GM12864 (cell line): ENCODE measurements at regions not wholly inside any gene's neighbourhood (a gene's known extent, or its start where the extent isn't known, plus 50 kb on each side); places are given as distances from the start of the nearest gene placed in this dataset.

Experiments used
- DNase-seq: peaks from one replicate; pipeline ENCODE4 v3.0.0-alpha.2; 2011; ENCODE audit warnings: low read depth
- H3K4me3 ChIP-seq: 2 replicates; pipeline ENCODE4 v1.5.1; 2011; ENCODE audit warnings: mild to moderate bottlenecking, low read depth, low read length, control low read depth
- TF ChIP-seq, protein P1 (sequence below): IDR thresholded peaks from 2 replicates; pipeline ENCODE4 v1.5.1; 2011; ENCODE audit warnings: low read depth, mild to moderate bottlenecking, moderate library complexity, low read length, control low read depth, inconsistent platforms; ENCODE audit errors: missing control alignments

GRCh38 chr5:133741396-133741795 lies 129.1 kb upstream of the FSTL4 start:
- no peak overlapping the region for H3K4me3 ChIP-seq
- TF ChIP-seq, protein P1, sequence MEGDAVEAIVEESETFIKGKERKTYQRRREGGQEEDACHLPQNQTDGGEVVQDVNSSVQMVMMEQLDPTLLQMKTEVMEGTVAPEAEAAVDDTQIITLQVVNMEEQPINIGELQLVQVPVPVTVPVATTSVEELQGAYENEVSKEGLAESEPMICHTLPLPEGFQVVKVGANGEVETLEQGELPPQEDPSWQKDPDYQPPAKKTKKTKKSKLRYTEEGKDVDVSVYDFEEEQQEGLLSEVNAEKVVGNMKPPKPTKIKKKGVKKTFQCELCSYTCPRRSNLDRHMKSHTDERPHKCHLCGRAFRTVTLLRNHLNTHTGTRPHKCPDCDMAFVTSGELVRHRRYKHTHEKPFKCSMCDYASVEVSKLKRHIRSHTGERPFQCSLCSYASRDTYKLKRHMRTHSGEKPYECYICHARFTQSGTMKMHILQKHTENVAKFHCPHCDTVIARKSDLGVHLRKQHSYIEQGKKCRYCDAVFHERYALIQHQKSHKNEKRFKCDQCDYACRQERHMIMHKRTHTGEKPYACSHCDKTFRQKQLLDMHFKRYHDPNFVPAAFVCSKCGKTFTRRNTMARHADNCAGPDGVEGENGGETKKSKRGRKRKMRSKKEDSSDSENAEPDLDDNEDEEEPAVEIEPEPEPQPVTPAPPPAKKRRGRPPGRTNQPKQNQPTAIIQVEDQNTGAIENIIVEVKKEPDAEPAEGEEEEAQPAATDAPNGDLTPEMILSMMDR = no peak
- DNase-seq = no peak

DNA sequence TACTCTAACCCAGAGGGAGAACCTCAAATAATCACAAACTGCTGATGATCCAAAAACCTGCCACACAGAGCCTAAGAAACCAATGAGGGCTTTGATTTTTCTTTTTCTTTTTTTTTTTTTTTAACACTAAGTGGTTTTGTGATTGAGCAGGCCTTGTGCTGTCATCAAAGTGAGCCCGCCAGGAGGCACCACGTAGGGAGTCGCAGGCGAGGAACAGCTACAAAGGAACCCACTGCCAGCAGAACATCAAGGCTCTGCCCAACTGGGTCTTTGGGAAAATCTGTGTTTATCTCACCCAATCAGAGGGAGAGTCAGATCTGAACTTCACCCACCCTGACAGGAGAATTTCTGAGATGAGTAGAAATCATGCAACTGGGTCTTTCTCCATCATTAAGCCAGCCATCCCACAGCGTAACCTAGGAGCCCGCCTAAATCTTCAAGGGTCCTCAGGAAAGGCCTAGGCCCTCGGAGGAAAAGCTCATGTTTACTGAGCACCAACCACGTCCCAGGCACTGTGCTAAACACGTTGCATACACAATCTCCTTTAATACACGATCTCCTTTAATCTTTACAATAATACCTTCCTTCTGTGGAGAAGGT lies 126.9 kb upstream of the FSTL4 start:
- no peak overlapping the region for H3K4me3 ChIP-seq
- no peak for DNase-seq
- TF ChIP-seq, protein P1 = no peak

DNA sequence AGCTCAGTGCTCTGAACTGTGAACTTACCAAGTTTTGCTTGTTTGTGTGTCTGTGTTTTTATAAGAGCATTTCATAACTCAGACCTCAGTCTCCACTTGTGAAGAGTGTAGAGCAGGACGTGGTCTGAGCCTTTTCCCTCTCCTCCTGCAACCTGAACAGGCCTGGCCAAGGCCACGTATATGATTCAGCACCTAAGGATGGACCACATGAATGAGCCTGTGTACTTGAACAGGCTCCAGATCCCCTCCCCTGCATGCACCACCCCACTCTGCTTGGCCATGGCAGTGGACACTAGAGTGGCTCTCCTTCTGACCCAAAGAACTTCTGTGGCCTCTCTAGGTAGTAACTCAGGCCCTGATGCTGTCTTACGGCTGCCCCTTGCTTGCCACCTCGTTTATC lies 125.9 kb upstream of the FSTL4 start:
- TF ChIP-seq, protein P1 = no peak
- no peak overlapping the region for H3K4me3 ChIP-seq
- DNase-seq = no peak

DNA sequence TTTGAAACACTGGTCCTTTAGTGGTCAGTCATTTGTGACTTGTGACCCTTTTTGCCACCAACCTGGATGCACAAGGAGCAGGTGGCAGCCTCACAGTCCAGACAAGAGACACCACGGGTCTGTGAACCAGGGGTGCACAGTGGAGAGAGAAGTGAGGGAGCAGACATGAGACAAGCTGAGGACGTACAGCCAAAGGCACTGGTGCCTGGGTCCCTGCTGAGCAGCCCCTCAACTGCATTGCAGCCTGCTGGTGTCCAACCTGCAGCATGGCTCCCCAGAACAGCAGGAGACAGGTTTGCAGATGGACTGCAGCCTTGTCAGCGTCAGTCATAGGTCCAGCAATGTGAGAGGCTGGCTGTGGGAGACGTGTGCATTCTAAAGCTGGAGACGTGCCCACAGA lies 124.2 kb upstream of the FSTL4 start:
- no peak overlapping the region for H3K4me3 ChIP-seq
- TF ChIP-seq, protein P1 = no peak
- no peak for DNase-seq

GRCh38 chr5:133735346-133735745 lies 123.0 kb upstream of the FSTL4 start:
- H3K4me3 ChIP-seq = no peak overlapping the region
- DNase-seq = no peak

DNA sequence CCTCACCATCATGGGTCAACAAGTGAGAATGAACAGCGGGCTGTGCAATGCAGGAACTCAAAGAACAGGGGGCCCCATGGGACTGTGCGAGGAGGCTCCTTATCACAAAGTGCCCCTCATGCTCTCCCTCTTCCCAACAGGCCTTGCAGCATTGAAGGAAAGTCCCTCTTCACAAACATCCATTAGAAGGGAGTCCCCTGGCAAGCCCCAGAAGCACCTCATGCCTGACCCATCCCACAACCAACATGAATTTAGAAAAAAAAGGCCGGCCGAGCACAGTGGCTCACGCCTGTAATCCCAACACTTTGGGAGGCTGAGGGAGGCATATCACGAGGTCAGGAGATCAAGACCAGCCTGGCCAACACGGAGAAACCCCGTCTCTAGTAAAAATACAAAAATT lies 122.6 kb upstream of the FSTL4 start:
- TF ChIP-seq, protein P1 = no peak

More at GRCh38 chr5:133735346-133735745, 123.0 kb upstream of the FSTL4 start:
- TF ChIP-seq, protein P1 = no peak

DNA sequence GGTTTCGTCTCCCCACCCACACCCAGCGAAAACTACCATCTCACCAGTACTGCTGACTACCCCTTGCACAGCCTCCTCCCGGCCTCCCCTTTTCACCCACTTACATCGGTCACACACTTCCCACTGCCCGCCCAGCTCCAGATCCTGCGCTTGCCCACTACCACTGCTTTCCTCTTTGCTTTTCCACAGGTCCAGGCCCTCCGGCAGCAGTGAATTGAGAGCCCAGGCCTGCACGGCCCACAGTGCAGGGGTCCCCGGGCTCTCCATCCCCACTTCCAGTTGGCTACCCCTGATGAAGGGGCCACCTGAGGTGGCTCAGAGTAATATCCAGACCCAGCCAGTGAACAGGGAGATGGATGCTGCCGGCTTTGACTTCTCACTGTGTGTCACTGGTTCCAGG lies 120.2 kb upstream of the FSTL4 start:
- TF ChIP-seq, protein P1 = no peak
- H3K4me3 ChIP-seq = no peak overlapping the region
- no peak for DNase-seq

More for the DNA sequence above, 122.6 kb upstream of the FSTL4 start:
- DNase-seq = no peak
- H3K4me3 ChIP-seq = no peak overlapping the region
